NK-92 (cell line): ENCODE measurements at regions not wholly inside any gene's neighbourhood (a gene's known extent, or its start where the extent isn't known, plus 50 kb on each side); places are given as distances from the start of the nearest gene placed in this dataset.
"Not testable (repeated sequence)": the region's sequence is repeated elsewhere in the genome, so short reads cannot be mapped to it uniquely, and the experiment has no call there.

ENCODE experiments used
- DNase-seq: peaks from one replicate; lab custom pipeline; 2025; ENCODE audit not compliant: unreplicated experiment; lab: John Stamatoyannopoulos, UW

GRCh38 chr7:120052884-120053382 lies 220.0 kb upstream of the KCND2 start:
- no peak for DNase-seq

- no peak for DNase-seq
Observed at GRCh38 chr7:120053390-120053961, 219.5 kb upstream of the KCND2 start.

DNA sequence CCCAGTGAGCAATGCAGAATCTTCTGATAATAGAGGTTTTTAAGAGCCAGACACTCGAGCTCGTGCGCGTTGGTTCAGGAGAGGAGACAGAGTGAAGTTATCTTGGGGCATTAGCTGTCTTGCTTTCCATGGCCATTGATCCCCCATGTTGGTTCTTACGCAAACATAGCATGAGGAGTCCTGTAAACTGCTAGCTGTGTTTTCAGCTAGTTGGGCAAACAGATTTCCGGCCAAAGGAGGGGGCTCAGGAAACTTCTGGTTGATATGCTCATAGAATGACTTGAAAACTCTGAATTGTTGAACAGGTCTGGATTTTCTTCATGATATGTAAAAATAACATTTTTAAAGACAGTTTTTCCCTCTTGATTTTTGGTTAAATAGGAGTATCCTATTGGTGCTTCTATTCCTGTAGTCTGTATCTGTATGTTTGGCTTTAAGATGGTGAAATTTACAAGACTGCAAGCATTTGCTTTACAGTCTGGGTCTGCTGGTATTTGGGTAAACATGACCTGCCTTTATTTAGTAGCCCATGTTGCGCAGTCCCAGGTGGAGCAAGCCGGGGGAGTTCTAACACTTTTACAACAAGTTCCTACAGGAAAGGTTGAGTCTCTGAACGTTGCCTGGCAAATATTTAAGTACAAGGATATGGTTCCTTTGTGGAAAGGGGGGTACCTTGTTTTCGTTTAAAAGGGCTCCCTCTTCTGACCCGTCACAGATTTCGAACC lies 218.4 kb upstream of the KCND2 start:
- no peak for DNase-seq

DNA sequence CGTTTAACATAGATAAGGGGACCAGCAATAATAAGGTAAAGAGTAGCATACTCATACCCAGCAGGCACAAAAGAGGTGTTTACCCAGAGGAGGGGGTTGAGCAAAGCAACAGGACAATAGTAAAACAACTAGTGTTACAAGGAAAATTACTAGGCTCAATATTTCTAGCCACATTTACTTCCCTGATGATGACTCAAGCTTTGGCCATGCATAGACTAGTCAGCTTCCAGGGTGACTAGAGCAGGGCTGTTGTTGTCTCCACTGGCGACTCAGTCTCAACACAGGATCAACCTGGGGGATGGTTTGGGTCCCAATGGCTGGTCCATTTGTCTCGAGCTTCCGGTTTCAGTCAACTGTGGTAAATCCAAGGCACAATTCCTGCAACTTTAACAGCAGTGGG lies 217.7 kb upstream of the KCND2 start:
- no peak for DNase-seq

DNA sequence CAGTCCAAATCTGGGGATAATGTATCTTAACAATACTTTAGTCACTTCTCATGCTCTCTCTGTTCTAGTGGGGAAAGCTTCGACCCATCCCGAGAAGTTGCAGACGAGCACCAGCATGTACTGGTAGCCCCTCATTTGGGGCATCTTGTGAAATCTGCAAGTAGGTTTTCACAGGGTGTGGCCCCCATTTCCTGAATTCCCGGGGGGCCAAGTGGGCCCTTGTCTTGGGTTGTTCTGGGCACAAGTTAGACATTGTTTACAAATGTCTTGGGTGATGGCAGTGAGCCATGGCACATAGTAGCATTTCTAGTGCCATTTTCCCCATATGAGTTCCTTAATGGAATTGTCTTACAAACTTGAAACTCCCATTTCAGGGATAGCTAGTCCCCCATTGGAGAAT lies 216.7 kb upstream of the KCND2 start:
- no peak for DNase-seq

DNA sequence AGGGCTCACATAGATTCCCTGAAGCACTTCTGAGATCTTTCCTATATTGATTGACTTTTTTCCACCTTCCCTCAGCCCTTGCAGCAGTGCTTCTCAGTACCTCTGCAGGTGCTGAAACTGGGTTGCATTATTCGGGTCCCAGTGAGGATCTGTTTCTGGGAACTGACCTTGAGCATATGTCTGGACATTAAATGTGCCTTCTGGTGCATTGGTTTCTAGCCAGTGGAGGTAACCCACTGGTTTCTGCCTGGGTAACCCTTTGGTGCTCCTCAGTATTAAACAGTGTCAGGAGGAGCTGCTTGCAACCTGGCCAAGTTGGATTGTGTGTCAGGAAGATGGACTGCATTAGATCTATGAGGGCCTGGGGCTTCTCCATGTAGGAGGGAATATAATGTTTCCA lies 213.3 kb upstream of the KCND2 start:
- no peak for DNase-seq

GRCh38 chr7:120060281-120060680 lies 212.7 kb upstream of the KCND2 start:
- no peak for DNase-seq

DNA sequence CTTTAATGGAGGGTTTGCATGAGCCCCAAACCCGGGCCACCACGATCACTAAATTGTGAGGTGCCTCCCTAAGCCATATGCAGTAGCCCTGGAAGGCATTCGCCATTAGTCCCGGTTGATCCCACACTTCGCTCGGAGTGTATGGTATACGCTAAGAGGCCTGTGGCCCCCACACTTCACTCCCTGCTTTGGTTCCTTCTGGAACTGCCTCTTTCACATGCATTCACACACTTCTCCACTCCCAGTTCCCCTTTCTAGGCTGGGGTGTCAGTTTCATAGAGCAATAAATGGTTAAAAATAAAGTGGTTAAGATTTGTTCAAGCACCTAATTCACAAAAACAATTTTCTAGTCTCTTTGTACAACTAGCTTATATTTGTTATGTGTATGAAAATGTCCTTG lies 212.1 kb upstream of the KCND2 start:
- no peak for DNase-seq

GRCh38 chr7:120064565-120064964 lies 208.4 kb upstream of the KCND2 start:
- no peak for DNase-seq

DNA sequence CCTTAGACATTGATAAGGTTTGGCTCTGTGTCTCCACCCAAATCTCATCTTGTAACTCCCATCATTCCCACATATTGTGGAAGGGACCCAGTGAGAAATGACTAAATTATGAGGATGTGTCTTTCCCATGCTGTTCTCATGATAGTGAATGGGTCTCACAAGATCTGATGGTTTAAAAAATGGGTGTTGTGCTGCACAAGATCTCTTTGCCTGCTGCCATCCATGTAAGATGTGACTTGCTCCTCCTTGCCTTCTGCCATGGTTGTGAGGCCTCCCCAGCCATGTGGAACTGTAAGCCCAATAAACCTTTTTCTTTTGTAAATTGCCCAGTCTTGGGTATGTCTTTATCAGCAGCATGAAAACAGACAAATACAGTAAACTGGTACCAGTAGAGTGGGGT lies 206.1 kb upstream of the KCND2 start:
- not testable (repeated sequence) for DNase-seq

DNA sequence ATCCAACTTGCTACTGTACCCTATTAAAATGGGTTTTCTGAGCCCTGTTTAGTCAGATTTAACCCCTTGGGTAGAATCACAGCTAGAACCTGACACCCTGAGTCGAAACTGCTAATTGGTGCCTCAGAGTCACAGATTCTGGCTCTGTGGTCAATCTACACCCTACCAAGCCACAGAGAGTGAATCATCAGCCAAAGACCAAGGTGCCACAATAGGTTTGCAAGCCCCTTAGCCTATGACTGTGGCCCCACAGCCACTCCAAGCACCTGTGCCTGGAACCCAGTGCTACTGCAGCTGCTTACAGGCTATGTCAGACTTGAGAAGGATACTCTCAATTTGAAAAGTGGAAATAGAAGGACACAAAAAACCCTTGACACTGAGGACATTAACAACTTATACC lies 202.8 kb upstream of the KCND2 start:
- no peak for DNase-seq

- DNase-seq: no peak
Observed at GRCh38 chr7:120077777-120078176, 195.2 kb upstream of the KCND2 start.

- DNase-seq: no peak
Observed at GRCh38 chr7:120079022-120079421, 194.0 kb upstream of the KCND2 start.

- no peak for DNase-seq
Observed at GRCh38 chr7:120079704-120080103, 193.3 kb upstream of the KCND2 start.

GRCh38 chr7:120086468-120086867 lies 186.5 kb upstream of the KCND2 start:
- not testable (repeated sequence) for DNase-seq

DNA sequence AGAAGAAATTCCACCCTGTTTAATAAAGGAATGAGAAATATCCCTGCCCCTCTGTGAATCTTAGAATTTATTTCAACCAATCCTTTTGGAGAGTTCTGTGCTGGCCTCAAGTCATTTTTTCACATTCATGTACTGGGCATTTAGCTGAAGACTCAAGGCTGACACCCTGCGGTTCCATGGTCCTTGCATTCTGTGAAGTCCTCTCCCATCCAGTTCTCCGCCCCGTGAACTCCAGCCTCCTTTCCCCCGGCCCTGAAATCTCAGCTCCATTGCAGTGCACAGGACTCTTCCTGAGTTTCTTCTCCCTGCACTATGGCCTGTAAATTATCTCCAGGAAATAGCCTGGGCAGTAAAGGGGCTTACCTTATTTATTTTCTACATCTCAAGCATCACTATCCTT lies 183.0 kb upstream of the KCND2 start:
- no peak for DNase-seq

DNA sequence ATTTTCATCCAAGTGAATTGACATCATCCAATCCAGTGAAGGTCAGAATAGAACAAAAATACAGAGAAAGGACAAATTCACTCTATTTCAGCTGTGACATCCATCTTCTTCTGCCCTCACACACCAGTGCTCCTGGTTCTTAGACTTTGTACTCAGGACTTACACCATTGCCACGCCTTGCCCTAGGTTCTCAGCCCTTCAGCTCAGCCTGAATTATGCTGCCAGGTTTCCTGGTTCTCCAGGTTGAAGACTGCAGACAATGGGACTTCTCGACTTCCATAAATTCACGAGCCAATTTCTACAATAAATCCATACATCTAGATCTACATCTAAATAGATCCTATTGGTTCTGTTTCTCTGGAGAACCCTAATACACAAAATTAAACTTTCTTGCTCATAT lies 181.2 kb upstream of the KCND2 start:
- DNase-seq: no peak

GRCh38 chr7:120097020-120097419 lies 176.0 kb upstream of the KCND2 start:
- no peak for DNase-seq

GRCh38 chr7:120097774-120098173 lies 175.2 kb upstream of the KCND2 start:
- no peak for DNase-seq

DNA sequence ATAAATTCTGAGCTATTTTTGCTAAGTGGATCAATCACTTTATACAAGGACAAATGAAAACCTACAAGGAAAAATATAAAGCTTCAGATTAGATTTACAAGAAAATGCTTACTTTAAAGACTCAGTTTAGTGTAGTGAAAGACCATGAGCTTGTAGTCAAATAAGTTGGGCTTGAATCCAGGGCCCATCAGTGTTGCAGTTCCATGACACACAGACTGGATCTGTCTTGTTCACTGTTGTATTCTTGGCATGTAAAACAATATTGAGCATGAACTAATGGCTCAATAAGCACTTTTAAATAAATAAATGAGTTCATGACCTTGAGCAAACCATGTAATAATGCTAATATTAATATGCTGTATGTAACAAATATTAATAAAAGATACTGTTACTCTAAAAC lies 164.6 kb upstream of the KCND2 start:
- no peak for DNase-seq

GRCh38 chr7:120110169-120110568 lies 162.8 kb upstream of the KCND2 start:
- DNase-seq: no peak

GRCh38 chr7:120114626-120115025 lies 158.3 kb upstream of the KCND2 start:
- DNase-seq: no peak

DNA sequence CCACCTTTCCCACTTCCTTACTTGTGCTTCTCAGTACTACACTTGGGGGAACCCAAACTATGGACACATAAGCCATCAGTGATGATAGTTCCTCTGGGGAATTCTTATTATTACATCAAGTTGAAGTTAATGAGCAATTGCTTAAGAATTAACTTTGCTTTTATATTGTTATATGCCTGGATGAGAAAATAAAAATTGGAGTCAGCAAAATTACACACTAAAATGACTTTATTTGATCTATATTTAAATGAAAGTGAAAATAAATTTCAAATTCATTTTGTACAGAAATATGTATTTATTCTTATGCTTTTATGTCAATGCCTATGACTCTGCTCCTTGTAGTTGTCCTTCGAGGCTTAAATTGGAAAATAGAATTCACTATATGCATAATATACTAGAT lies 149.4 kb upstream of the KCND2 start:
- no peak for DNase-seq
